NCI-H82 (cell line): ENCODE measurements at regions not wholly inside any gene's neighbourhood (a gene's known extent, or its start where the extent isn't known, plus 50 kb on each side); places are given as distances from the start of the nearest gene placed in this dataset.
"Not testable (repeated sequence)": the region's sequence is repeated elsewhere in the genome, so short reads cannot be mapped to it uniquely, and the experiment has no call there.

ENCODE experiments used
- DNase-seq: peaks from one replicate; lab custom pipeline; 2025; lab: John Stamatoyannopoulos, UW

DNA sequence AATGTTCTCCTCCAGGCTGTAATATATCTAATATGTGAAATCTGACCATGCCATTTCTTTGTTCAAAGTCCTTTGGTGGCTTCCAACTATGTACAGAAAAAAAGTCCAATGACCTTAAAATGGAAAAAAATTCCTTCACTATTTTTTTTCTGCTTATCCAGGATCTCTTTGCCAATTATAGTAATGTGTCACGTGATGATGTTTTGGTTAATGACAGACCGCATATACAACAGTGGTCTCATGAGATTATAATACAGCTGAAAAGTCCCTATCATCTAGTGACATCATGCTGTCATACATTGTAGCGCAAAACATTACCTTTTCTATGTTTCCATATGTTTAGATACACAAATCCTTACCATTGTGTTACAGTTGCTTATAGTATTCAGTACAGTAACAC lies 477.6 kb downstream of the TMEM232 start:
- DNase-seq: no peak

DNA sequence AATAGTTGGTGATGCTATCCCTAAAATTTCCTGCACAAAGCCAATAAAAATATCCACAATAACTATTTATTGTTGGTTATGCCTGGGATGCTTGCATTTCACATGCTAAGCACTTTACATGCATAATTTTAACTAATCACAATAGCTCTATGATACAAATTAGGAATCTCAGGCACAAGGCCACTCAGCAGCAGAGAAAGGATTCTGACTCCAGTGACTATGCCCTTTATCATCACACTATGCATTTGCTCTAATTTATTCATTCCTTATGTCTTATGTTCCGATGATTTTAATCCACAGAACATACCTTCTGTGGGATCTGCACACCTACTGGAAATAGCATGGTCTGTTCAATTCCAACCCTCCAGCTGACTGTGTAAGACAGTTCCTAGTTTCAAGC lies 476.1 kb downstream of the TMEM232 start:
- DNase-seq: no peak

DNA sequence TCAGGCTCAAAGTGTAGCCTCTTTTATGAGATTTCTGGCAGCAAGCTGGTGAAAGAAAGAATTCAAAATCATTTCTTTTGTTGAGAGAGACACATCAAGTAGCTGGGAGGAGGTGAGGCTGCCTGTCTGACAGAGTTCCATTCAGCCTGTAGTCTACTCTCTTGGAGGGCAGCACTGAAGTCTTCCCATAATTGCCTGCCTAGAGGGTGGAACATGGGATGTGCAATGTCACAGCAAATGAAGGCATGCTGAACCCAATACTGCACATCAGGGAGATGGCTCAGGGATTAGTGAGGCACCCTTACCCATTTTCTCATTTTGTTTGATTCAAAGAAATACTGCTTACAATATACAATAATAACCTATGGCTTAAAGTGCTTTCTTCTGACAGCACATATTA lies 475.7 kb downstream of the TMEM232 start:
- no peak for DNase-seq

DNA sequence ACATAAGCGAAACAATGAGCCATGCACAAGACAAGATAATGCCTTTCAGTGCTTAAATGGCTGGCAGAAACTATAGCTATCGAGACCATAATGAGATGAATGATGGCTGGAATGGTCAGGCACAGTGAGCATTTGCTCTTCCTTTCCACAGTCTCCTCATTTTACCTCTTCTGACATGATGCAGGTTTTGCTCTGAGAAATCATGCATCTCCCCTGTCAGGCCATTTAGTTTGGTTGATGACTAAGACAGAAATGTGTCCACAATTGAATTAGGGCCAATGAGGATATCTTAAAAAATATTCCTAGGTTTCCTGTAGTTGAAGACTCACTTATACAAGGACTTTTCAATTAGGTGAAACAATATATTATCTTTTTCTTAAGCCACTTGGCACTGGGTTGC lies 475.1 kb downstream of the TMEM232 start:
- DNase-seq: no peak

DNA sequence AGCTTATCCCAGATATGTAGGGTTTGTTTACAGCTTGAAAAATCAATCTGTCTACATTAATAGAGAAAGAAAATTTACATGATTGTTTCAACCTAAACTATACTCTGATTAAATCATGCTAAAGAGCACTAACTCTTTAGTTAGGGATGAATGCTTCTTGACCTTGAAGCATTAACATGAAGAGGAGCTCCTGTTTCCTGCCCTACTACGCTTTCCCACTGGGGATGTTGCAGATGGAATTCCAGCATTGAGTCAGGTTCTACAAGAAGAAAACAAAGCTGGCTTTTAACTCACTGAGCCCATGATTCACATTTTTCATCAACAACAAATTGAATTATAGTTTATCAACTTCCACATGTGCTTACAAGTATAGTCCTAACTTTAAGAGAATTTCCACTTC lies 471.3 kb downstream of the TMEM232 start:
- no peak for DNase-seq

DNA sequence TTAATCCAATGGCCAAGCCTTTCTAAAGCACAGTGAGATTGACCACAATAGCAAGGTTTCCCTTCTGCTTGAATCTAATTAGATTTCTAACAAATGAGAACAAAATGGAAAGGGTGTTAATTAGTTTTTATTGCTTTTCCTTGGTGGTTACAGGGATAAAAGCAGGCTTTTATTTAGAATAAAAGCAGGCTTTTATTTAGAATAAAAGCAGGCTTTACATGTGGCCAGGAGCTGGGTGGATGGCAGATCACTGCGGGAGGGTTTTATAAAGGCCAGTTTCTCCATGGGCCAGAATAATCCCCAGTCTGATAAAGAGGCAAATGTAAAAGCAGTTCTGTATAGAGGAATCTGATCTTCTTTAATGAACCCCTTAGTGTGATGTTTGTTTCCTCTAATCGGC lies 470.2 kb downstream of the TMEM232 start:
- peak; percentile 8 for DNase-seq

DNA sequence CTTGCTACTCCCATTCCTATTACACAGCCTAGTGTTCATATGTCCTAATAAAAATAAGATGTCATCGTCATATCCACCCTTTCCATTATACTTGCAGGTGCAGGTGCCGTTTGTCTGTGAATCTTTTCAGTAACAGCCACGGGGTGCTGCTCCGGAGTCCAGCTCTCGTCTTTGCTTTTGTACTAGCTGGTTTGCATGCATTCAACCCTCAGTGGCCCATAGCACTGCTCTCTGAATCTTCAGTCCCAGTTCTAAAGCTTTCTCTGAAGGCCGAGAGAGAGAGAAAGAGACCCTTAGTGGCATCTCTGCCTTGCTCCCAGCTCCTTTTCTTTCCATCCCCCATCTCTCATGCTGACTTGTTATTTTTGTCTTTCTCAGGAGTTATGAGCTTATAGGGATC lies 468.5 kb downstream of the TMEM232 start:
- no peak for DNase-seq

DNA sequence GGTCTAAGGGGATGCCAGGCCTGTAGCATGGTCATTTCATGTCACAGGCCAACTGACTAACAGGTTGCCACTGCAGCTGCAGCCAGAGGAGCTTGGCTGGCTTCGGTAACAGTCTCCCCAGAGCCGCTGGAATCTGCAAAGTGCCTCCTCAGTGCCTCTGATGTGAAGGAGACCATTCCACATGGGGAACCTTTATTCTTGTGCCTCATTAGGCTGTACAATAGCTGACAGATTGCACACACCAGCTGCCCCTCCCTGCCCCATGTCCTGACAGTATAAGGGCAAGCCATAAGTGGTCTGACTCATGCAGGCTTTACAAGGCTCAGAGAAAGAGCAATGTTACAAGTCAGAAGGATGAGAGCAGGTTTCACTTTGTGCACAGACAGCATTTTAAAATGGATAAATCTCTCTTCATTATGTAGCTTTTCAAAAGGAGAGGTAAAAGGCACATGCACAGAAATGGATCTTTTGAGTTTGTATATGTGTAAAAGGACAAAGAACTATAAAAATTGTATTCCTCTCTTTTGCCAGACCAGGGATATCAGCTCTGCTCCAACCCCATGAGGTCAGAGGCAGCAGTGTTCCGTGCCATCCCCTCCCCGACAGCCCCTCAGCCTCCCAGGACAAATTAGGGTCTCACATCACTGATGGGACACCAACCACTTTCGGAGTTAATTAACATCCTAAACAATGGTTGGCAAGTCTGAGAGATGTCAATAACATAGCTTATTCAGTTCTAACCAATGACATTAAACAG lies 467.8 kb downstream of the TMEM232 start:
- peak; percentile 85 for DNase-seq

DNA sequence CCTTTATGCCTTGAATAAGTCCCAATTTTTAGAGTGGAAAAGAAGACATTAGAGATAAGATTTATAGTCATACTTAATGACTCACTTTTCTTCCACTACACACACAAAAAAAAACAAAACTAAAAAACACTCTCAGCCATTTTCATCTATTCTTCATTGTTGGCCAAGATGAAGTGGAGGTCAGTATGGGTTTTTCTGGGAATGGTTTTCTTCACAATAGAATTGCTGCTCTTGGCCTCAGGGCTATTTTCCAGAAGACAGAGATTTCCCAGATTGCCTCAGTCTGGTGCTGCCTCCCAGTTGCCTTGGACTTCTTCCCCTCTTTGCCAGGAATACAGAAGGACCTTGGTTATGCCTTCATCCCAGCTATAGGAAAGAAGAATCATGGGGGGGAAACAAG lies 463.7 kb downstream of the TMEM232 start:
- no peak for DNase-seq

DNA sequence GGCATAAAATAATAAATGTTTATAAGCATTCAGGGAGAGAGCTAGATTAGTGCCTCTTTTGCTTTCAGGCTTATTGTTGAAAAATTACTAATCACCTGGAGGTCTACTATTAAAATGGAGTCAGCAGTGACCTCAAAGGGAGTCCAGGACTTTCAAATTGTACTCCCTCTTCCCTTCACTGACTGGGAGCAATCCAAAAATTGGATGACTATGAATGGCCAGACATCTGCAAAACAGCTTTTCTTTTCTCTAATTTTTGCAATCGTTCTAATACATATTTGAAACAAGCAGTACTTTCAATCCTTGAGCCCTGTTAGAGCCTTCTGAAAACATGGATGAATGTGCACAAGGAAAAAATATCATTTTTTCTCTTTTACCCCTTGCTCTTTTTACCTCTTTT lies 461.8 kb downstream of the TMEM232 start:
- DNase-seq: no peak

DNA sequence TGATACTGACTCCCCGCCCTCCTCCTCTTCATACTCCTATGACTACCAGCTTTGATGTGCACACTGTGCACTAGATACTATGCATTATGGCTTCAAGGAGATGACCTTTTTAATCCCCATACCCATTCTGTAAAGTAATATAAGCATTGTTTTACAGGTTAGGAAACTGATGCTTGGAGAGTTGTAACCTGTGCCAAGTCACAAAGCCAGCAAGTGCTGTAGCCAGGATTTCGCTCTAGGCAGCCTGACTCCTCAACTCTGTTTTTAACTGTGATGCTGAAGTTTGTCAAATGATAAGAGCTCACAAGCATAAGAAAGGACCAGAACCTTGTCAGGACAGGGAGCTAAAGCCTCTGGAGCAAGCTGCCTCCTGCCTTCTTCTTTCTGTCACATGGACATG lies 461.3 kb downstream of the TMEM232 start:
- no peak for DNase-seq

DNA sequence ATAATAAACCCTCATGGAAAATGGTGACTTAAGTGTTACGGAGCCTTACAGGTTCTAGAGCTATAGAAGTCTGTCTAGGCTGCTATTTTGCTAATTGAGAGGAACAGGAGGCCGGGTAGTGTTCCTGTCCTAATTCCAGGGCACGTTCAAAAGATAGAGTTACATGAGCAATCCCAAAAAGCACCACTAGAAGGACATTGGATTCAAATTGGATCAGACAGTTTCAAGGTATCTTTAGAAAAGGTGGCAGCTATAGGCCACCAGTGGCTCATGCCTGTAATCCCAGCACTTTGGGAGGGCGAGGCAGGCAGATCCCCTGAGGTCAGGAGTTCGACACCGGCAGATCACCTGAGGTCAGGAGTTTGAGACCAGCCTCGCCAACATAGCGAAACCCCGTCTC lies 458.8 kb downstream of the TMEM232 start:
- DNase-seq: no peak

DNA sequence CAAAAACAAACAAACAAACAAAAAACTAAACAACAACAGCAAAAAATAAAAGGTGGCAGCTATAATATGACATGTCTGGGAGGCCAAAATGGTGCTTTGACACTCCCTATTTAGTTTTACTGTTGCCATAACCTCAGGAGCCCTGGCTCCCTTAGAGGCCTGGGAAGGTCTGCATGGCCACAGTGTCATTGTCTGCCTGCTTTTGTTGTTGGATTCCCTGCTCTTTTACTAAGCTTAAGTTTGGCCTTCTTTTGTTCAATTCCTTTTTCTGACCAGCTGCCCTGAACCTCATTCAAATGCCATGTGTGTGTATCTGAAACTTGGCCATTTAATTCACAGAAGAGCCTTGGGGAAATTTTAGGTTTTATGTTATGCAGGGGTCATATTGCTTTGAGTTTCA lies 458.2 kb downstream of the TMEM232 start:
- DNase-seq: no peak

DNA sequence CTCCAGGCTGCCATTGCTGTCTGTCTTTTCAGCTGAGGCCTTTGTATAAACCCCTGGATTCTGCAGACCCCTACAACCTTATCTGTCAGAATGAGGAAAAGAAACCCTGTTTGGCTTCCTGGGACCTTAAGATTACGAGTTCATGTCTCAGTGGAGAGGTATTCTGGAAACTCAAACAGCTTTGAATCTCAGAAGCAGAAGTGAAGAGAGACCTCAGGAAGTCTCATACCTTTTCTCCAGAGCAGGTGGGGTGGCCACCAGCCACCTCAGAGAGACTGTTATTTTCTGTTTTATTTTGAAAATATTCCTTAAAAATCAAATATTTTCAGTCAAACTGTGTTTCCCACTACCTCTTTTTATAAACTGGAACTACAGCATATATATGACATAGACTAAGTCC lies 457.5 kb downstream of the TMEM232 start:
- DNase-seq: no peak

DNA sequence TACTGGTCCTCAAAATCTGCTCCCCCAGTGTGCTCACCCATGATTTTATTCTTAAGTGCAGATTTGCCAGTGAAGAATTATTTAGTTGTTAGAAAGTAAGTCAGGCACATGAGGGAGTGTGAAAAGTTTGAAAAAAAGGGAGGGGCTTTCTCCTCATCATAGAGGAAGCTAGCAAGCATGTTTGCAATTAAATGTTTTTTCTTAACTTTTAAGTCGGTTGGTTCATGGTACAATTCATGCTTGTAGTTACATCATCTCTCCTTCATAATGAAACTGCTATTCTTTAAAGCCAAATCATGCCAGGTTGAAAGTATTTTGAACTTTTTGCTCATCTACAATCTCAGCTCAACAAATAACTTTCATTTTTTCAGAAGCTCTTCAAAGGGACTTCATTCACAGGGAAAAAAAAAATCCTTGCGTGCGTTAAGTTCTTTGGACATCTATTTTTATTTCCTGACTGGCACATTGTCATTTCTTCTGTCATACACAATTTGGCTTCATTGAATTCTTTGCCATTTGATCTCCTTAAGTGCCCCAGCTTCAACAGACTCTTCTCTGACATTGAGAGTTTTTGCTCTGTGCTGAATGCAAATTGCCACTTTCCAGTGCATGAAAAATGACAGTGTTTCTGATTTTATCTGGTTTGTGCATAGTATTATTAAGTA lies 456.9 kb downstream of the TMEM232 start:
- DNase-seq: no peak

DNA sequence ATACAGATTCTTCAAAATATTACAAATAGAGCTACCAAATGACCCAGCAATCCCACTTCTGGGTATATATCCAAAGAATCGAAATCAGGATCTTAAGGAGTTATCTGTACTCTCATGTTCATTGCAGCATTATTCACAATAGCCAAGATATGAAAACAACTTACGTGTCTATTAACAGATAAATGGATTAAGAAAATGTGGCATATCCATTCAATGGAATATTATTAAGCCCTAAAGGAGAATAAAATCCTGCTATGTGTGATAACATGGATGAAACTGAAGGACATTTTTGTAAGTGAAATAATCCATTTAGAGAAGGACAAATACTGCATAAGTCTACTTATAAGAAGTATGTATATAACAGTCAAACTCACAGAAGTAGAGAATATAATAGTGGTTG lies 450.6 kb downstream of the TMEM232 start:
- no peak for DNase-seq

DNA sequence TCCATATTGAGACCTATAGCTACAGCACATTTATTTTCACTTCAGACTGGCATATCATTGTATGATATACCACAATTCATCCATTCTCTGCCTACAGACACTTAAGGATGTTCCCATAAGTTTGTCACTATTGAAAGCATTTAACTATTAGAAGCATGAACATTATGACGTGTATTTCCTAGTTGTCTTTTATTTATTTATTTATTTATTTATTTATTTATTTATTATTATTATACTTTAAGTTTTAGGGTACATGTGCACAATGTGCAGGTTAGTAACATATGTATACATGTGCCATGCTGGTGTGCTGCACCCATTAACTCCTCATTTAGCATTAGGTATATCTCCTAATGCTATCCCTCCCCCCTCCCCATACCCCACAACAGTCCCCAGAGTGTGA lies 448.0 kb downstream of the TMEM232 start:
- not testable (repeated sequence) for DNase-seq

DNA sequence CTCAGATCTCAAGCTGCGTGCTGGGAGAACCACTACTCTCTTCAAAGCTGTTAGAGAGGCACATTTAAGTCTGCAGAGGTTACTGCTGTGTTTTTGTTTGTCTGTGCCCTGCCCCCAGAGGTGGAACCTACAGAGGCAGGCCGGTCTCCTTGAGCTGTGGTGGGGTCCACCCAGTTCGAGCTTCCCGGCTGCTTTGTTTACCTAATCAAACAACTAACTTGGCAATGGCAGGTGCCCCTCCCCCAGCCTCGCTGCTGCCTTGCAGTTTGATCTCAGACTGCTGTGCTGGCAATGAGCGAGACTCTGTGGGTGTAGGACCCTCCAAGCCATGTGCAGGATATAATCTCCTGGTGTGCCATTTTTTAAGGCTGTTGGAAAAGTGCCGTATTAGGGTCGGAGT lies 442.4 kb downstream of the TMEM232 start:
- not testable (repeated sequence) for DNase-seq

DNA sequence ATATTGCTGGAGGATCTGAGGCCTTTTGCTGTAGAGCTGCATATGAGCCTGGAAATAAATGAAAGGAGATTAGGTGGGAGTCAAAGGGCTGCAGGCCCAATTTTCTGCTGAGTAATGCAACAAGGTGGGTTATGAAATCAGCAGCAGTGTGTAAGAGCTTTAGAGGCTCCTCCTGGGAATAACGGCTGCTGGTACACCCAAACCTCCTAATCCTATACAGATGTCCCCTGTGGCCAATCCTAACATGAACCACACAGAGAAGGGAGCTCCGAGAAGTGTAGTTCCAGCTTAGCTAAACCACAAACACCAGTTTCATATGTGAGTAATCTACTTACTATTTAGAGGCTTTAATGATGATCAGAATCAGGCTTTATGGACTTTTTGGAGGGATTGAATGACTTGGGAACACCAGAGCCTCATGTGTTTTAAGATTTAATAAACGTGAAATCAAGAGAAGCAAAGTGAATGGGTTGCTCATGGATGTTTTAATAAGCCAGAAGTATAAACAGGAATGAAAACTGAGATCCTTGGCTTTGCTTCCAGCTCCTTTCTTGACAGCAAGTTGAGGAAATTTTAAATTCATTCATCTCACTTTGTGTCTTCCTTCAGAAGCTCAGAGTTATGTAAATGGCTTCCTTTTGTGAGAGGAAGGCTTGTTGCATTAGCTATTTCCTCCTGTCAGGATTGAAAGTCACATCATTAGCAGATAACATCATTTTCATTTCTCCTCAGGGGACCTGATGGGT lies 437.5 kb downstream of the TMEM232 start:
- DNase-seq: peak; percentile 98

DNA sequence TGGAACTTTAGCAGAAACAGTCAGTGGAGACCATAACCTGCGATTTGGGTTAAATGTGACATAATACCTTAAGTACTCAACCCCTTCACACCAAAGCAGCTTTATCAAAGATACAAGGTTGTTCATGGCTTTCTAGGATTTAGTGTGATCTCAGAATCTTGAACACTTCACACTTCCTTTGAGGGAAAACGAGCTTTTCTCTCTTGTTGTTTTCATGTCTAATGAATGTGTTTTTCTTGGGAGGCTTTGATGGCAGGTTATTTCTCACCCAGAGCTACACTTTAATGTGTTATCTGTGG lies 437.0 kb downstream of the TMEM232 start:
- DNase-seq: no peak

DNA sequence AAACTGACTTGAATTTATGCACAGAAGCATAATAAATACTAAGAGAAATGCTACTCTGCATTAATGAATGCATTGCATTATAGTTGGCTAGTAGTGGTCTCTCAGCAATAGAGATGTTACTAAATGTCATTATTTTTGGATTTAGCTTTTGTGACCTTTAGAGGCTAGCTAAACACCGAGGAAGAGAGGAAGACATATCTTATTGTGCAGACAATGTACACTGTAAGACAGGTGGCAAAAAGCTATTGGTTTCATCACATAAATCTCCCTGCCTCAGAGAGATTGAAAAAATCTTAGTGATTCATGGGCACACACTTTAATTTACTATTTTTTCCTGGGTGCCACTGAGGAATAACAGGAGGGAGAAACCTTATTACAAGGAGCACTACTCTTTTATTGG lies 435.9 kb downstream of the TMEM232 start:
- no peak for DNase-seq

DNA sequence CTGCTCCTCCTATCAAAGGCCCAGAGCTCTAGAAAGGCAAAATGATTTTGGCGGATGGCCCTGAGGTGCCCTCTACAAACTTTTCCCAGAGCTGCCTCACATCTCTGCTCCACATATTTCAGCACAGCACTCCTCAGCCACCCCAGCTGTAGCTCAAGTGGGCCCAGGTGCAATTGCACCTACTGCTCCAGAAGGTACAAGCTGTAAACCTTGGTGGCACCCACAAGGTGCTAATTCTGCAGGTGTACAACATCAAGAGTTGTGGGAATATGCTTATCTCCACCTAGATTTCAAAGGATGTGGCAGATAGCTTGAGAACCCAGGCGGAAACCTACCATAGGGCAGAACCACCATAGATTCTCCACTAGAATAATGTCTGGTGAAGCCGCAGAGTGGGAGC lies 432.2 kb downstream of the TMEM232 start:
- DNase-seq: no peak

DNA sequence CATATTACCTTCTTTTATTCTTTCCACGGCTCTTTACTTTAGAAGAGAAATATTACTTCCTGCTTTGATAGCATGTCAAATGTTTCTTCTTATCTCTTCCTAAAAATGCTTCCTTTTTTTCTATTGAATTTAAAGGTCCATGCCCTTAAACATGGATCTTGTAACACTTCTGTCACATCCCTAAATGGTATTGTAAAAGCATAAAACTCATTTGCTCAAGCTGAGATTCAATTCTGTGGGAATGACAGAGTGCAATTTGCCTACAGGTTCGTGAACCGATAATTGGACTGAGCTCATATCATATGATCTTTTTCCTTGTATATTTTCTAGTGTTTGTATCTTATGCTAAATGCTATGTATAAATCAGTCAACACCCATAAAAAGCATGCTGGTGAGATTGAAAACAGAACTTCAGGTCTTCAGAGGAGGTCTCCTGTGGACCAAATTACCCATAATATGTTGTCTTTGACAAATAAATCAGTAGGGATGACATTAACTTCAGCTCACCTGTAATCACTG lies 429.3 kb downstream of the TMEM232 start:
- DNase-seq: no peak
